ENCODE measurements at regions not wholly inside any gene's neighbourhood (a gene's known extent, or its start where the extent isn't known, plus 50 kb on each side); places are given as distances from the start of the nearest gene placed in this dataset.

- Histone ChIP-seq H3K36me3 (ENCODE audit: insufficient read depth, low read length) (no peaks in the 10 kb centered on the region), H2AFZ (ENCODE audit: low read length) (no peak overlapping the region), H3K9me2 (replicated peaks; ENCODE audit: low read depth, low read length) (no peaks in the 10 kb centered on the region), H3K79me2 (ENCODE audit: insufficient read depth, low read length) (no peaks in the 10 kb centered on the region), H3F3A (ENCODE audit: low read depth) (no peaks in the 10 kb centered on the region), H3K4me1 (ENCODE audit: insufficient read depth, low read length, poor library complexity, severe bottlenecking) (no peaks in the 10 kb centered on the region), H3K27me3 (ENCODE audit: insufficient read depth, low read length, poor library complexity, severe bottlenecking) (no peaks in the 10 kb centered on the region), H3K4me2 (ENCODE audit: low read depth, low read length, poor library complexity, severe bottlenecking) (no peak overlapping the region), H4K20me1 (ENCODE audit: insufficient read depth, low read length, poor library complexity, severe bottlenecking) (no peaks in the 10 kb centered on the region), H3K9me3 (ENCODE audit: insufficient read depth, low read depth, low read length) (no peaks in the 10 kb centered on the region), H3K9ac (ENCODE audit: low read depth, low read length, poor library complexity, severe bottlenecking) (no peak overlapping the region), H3K4me3 (ENCODE audit: low read length, poor library complexity, severe bottlenecking) (no peak overlapping the region)
- TF ChIP-seq, protein P1, sequence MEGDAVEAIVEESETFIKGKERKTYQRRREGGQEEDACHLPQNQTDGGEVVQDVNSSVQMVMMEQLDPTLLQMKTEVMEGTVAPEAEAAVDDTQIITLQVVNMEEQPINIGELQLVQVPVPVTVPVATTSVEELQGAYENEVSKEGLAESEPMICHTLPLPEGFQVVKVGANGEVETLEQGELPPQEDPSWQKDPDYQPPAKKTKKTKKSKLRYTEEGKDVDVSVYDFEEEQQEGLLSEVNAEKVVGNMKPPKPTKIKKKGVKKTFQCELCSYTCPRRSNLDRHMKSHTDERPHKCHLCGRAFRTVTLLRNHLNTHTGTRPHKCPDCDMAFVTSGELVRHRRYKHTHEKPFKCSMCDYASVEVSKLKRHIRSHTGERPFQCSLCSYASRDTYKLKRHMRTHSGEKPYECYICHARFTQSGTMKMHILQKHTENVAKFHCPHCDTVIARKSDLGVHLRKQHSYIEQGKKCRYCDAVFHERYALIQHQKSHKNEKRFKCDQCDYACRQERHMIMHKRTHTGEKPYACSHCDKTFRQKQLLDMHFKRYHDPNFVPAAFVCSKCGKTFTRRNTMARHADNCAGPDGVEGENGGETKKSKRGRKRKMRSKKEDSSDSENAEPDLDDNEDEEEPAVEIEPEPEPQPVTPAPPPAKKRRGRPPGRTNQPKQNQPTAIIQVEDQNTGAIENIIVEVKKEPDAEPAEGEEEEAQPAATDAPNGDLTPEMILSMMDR (conservative IDR thresholded peaks at IDR 0.05; ENCODE audit: low read length), result no peak
- TF ChIP-seq EZH2phosphoT487 (IDR thresholded peaks at IDR 0.05; ENCODE audit: borderline replicate concordance), result no peak
Measured at GRCh38 chr16:80175011-80175410, 365.8 kb upstream of the DYNLRB2 start.

- H3K9ac ChIP-seq (ENCODE audit: low read depth, low read length, poor library complexity, severe bottlenecking), result no peak overlapping the region
- no peak overlapping the region for H3K4me3 ChIP-seq (ENCODE audit: low read length, poor library complexity, severe bottlenecking)
- no peaks in the 10 kb centered on the region for H3K4me1 ChIP-seq (ENCODE audit: insufficient read depth, low read length, poor library complexity, severe bottlenecking)
- H2AFZ ChIP-seq (ENCODE audit: low read length), result no peak overlapping the region
- no peak overlapping the region for H3K4me2 ChIP-seq (ENCODE audit: low read depth, low read length, poor library complexity, severe bottlenecking)
- TF ChIP-seq EZH2phosphoT487 (IDR thresholded peaks at IDR 0.05; ENCODE audit: borderline replicate concordance), result no peak
- TF ChIP-seq, protein P1 (conservative IDR thresholded peaks at IDR 0.05; ENCODE audit: low read length), result no peak
- H3K36me3 ChIP-seq (ENCODE audit: insufficient read depth, low read length), result no peaks in the 10 kb centered on the region
- H3K79me2 ChIP-seq (ENCODE audit: insufficient read depth, low read length), result no peaks in the 10 kb centered on the region
- H3K9me2 ChIP-seq (replicated peaks; ENCODE audit: low read depth, low read length), result no peaks in the 10 kb centered on the region
- H3K27me3 ChIP-seq (ENCODE audit: insufficient read depth, low read length, poor library complexity, severe bottlenecking), result no peaks in the 10 kb centered on the region
- no peaks in the 10 kb centered on the region for H4K20me1 ChIP-seq (ENCODE audit: insufficient read depth, low read length, poor library complexity, severe bottlenecking)
- H3K9me3 ChIP-seq (ENCODE audit: insufficient read depth, low read depth, low read length), result no peaks in the 10 kb centered on the region
- H3F3A ChIP-seq (ENCODE audit: low read depth), result no peaks in the 10 kb centered on the region
Measured at GRCh38 chr16:80174416-80174815, 366.4 kb upstream of the DYNLRB2 start.

DNA sequence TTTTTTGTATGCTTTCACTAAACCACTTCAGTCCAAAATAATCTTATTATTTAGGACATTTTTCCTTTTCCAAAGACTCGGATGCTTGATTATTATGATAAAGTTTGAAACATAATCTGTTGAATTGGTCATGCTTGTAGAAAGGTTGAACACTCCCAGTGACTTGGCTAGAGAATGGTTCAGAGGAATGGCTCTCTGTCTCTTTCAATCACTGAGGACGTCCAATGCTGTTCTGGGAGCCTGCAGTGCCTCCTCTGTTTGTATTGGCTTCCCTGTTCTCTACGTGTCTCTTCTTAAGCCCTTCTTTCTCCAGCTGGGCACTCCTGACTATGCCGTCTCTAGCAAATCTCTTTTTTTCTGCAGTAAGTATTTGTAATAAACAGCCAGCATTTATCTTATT is 369.0 kb upstream of the DYNLRB2 start:
- no peaks in the 10 kb centered on the region for H4K20me1 ChIP-seq (ENCODE audit: insufficient read depth, low read length, poor library complexity, severe bottlenecking)
- no peaks in the 10 kb centered on the region for H3K9me3 ChIP-seq (ENCODE audit: insufficient read depth, low read depth, low read length)
- no peaks in the 10 kb centered on the region for H3K9me2 ChIP-seq (replicated peaks; ENCODE audit: low read depth, low read length)
- H3K4me1 ChIP-seq (ENCODE audit: insufficient read depth, low read length, poor library complexity, severe bottlenecking), result no peaks in the 10 kb centered on the region
- H3F3A ChIP-seq (ENCODE audit: low read depth), result no peaks in the 10 kb centered on the region
- no peak overlapping the region for H3K4me3 ChIP-seq (ENCODE audit: low read length, poor library complexity, severe bottlenecking)
- no peak overlapping the region for H3K9ac ChIP-seq (ENCODE audit: low read depth, low read length, poor library complexity, severe bottlenecking)
- H2AFZ ChIP-seq (ENCODE audit: low read length), result no peak overlapping the region
- no peaks in the 10 kb centered on the region for H3K36me3 ChIP-seq (ENCODE audit: insufficient read depth, low read length)
- no peaks in the 10 kb centered on the region for H3K27me3 ChIP-seq (ENCODE audit: insufficient read depth, low read length, poor library complexity, severe bottlenecking)
- H3K4me2 ChIP-seq (ENCODE audit: low read depth, low read length, poor library complexity, severe bottlenecking), result no peak overlapping the region
- H3K79me2 ChIP-seq (ENCODE audit: insufficient read depth, low read length), result no peaks in the 10 kb centered on the region
- TF ChIP-seq, protein P1 (conservative IDR thresholded peaks at IDR 0.05; ENCODE audit: low read length), result no peak
- TF ChIP-seq EZH2phosphoT487 (IDR thresholded peaks at IDR 0.05; ENCODE audit: borderline replicate concordance), result no peak
